Gastroesophageal sphincter (tissue), 3 donors: ENCODE measurements at regions not wholly inside any gene's neighbourhood (a gene's known extent, or its start where the extent isn't known, plus 50 kb on each side); places are given as distances from the start of the nearest gene placed in this dataset.

Experiments used
- EP300 ChIP-seq: sonication (generic); formaldehyde crosslinking; IDR thresholded peaks from one replicate; pipeline ENCODE4 v1.6.1; 2017; ENCODE audit warnings: antibody characterized with exemption, mild to moderate bottlenecking
- POLR2A ChIP-seq, 2 donors: fragments of 450-650 bp; IDR thresholded peaks; one replicate each; pipeline ENCODE4 v1.6.1; 2017; ENCODE audit warnings: antibody characterized with exemption in 2 of 2, mild to moderate bottlenecking in 2 of 2, moderate library complexity in 1 of 2
- POLR2AphosphoS5 ChIP-seq: sonication (generic); formaldehyde crosslinking; IDR thresholded peaks from one replicate; pipeline ENCODE4 v1.6.1; 2017; ENCODE audit warnings: antibody characterized with exemption
- TF ChIP-seq, protein P1 (sequence below), 4 experiments: fragments of 200-600 bp in 2 of 4; fragments of 450-650 bp in 2 of 4; sonication (generic) in 1 of 4; IDR thresholded peaks; one replicate each; pipeline ENCODE4 v1.5.1; 2017 to 2019; ENCODE audit warnings: antibody characterized with exemption in 4 of 4, mild to moderate bottlenecking in 2 of 4, moderate library complexity in 2 of 4

DNA sequence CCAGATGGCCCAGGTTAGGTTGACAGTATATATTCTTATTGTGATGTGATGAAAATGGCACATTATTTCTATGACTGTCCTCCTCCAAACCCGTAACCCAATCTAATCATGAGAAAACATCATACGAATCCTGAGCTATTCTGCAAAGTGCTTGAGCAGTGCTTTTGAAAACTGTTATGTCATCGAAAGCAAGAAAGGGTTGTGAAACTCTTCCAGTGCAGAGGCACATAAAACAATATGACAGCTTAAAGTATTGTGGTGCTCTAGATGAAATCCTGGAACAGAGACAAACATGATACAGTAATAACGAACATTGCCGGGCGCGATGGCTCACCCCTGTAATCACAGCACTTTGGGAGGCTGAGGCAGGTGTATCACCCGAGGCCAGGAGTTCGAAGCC, 1648.0 kb downstream of the STIM2 start:
- TF ChIP-seq POLR2A (IDR thresholded peaks at IDR 0.05): no peak
- TF ChIP-seq, protein P1, sequence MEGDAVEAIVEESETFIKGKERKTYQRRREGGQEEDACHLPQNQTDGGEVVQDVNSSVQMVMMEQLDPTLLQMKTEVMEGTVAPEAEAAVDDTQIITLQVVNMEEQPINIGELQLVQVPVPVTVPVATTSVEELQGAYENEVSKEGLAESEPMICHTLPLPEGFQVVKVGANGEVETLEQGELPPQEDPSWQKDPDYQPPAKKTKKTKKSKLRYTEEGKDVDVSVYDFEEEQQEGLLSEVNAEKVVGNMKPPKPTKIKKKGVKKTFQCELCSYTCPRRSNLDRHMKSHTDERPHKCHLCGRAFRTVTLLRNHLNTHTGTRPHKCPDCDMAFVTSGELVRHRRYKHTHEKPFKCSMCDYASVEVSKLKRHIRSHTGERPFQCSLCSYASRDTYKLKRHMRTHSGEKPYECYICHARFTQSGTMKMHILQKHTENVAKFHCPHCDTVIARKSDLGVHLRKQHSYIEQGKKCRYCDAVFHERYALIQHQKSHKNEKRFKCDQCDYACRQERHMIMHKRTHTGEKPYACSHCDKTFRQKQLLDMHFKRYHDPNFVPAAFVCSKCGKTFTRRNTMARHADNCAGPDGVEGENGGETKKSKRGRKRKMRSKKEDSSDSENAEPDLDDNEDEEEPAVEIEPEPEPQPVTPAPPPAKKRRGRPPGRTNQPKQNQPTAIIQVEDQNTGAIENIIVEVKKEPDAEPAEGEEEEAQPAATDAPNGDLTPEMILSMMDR (IDR thresholded peaks at IDR 0.05): no peak
- no peak for TF ChIP-seq EP300
- TF ChIP-seq POLR2AphosphoS5: no peak
